Endothelial cell (in vitro differentiated cells): ENCODE measurements at regions not wholly inside any gene's neighbourhood (a gene's known extent, or its start where the extent isn't known, plus 50 kb on each side); places are given as distances from the start of the nearest gene placed in this dataset.

Experiments
- DNase-seq: peaks from one replicate; pipeline ENCODE4 v3.0.0; 2021; ENCODE audit warnings: low spot score
- H3K27ac Mint-ChIP-seq: one replicate; pipeline ENCODE4 v1.8.0; 2021; ENCODE audit warnings: mixed read lengths, inconsistent platforms; ENCODE audit not compliant: unreplicated experiment
- H3K27me3 Mint-ChIP-seq: one replicate; pipeline ENCODE4 v1.8.0; 2021; ENCODE audit warnings: mild to moderate bottlenecking, moderate library complexity, mixed read lengths, inconsistent platforms; ENCODE audit not compliant: unreplicated experiment
- H3K36me3 Mint-ChIP-seq: one replicate; pipeline ENCODE4 v1.8.0; 2021; ENCODE audit warnings: mild to moderate bottlenecking, low read depth, mixed read lengths, inconsistent platforms; ENCODE audit not compliant: unreplicated experiment
- H3K4me1 Mint-ChIP-seq: one replicate; pipeline ENCODE4 v1.8.0; 2021; ENCODE audit warnings: mild to moderate bottlenecking, mixed read lengths, inconsistent platforms; ENCODE audit not compliant: unreplicated experiment
- H3K4me3 Mint-ChIP-seq: one replicate; pipeline ENCODE4 v1.8.0; 2021; ENCODE audit warnings: mild to moderate bottlenecking, mixed read lengths, inconsistent platforms; ENCODE audit not compliant: unreplicated experiment
- H3K9me3 Mint-ChIP-seq: one replicate; pipeline ENCODE4 v1.8.0; 2021; ENCODE audit warnings: mixed read lengths, inconsistent platforms; ENCODE audit not compliant: unreplicated experiment
- CTCF ChIP-seq: fragments of 200-600 bp; sonication (generic); IDR thresholded peaks from one replicate; pipeline ENCODE4 v1.5.0; 2021; ENCODE audit warnings: antibody characterized with exemption; ENCODE audit not compliant: unreplicated experiment

- Mint-ChIP-seq H3K27ac (no peak overlapping the region), H3K27me3 (no peaks in the 10 kb centered on the region), H3K36me3 (no peaks in the 10 kb centered on the region), H3K9me3 (no peaks in the 10 kb centered on the region), H3K4me3 (no peak overlapping the region), H3K4me1 (no peaks in the 10 kb centered on the region)
- DNase-seq: no peak
- no peak for TF ChIP-seq CTCF
These were observed 2312.6 kb downstream of the PCDH9 start for GRCh38 chr13:64917566-64917965.

- Mint-ChIP-seq H3K9me3 (no peaks in the 10 kb centered on the region), H3K4me1 (no peaks in the 10 kb centered on the region), H3K4me3 (no peak overlapping the region), H3K36me3 (no peaks in the 10 kb centered on the region), H3K27me3 (no peaks in the 10 kb centered on the region), H3K27ac (no peak overlapping the region)
- DNase-seq: no peak
- no peak for TF ChIP-seq CTCF
These were observed 2318.0 kb downstream of the PCDH9 start for GRCh38 chr13:64912141-64912540.

- no peak for DNase-seq
- no peak overlapping the region for H3K4me3 Mint-ChIP-seq
- H3K27me3 Mint-ChIP-seq: no peaks in the 10 kb centered on the region
- no peaks in the 10 kb centered on the region for H3K9me3 Mint-ChIP-seq
- no peaks in the 10 kb centered on the region for H3K4me1 Mint-ChIP-seq
- TF ChIP-seq CTCF: no peak
- H3K27ac Mint-ChIP-seq: no peak overlapping the region
- H3K36me3 Mint-ChIP-seq: no peaks in the 10 kb centered on the region
These were observed 2320.0 kb downstream of the PCDH9 start for GRCh38 chr13:64910096-64910495.

GRCh38 chr13:64909184-64909583 lies 2321.0 kb downstream of the PCDH9 start:
- Mint-ChIP-seq H3K27ac (no peak overlapping the region), H3K36me3 (no peaks in the 10 kb centered on the region), H3K9me3 (no peaks in the 10 kb centered on the region), H3K27me3 (no peaks in the 10 kb centered on the region), H3K4me1 (no peaks in the 10 kb centered on the region), H3K4me3 (no peak overlapping the region)
- DNase-seq: no peak
- no peak for TF ChIP-seq CTCF

- no peak for DNase-seq
- Mint-ChIP-seq H3K27me3 (no peaks in the 10 kb centered on the region), H3K9me3 (no peaks in the 10 kb centered on the region), H3K27ac (no peak overlapping the region), H3K4me1 (no peaks in the 10 kb centered on the region), H3K36me3 (no peaks in the 10 kb centered on the region), H3K4me3 (no peak overlapping the region)
- TF ChIP-seq CTCF: no peak
These were observed 2330.1 kb downstream of the PCDH9 start for GRCh38 chr13:64900039-64900438.
